IPS-15b (cell line): ENCODE measurements at regions not wholly inside any gene's neighbourhood (a gene's known extent, or its start where the extent isn't known, plus 50 kb on each side); places are given as distances from the start of the nearest gene placed in this dataset.

Source experiments
- H3K27me3 ChIP-seq: one replicate; pipeline ENCODE4 v1.6.1; 2013; ENCODE audit warnings: low read length; ENCODE audit not compliant: control insufficient read depth, insufficient read depth
- H3K36me3 ChIP-seq: one replicate; pipeline ENCODE4 v1.6.1; 2013; ENCODE audit warnings: low read length; ENCODE audit not compliant: control insufficient read depth, insufficient read depth
- H3K4me1 ChIP-seq: one replicate; pipeline ENCODE4 v1.6.1; 2013; ENCODE audit warnings: mild to moderate bottlenecking, low read length; ENCODE audit not compliant: control insufficient read depth, insufficient read depth
- H3K4me3 ChIP-seq: one replicate; pipeline ENCODE4 v1.5.1; 2013; ENCODE audit warnings: low read depth, low read length
- H3K9ac ChIP-seq: one replicate; pipeline ENCODE4 v1.6.1; 2013; ENCODE audit warnings: low read depth, mild to moderate bottlenecking, low read length
- H3K9me3 ChIP-seq: one replicate; pipeline ENCODE4 v1.6.1; 2013; ENCODE audit warnings: mild to moderate bottlenecking, low read length; ENCODE audit not compliant: control insufficient read depth, insufficient read depth

GRCh38 chr18:1952486-1952885 lies 618.8 kb downstream of the METTL4 start:
- Histone ChIP-seq H3K27me3 (no peaks in the 10 kb centered on the region), H3K4me3 (no peak overlapping the region), H3K9me3 (no peaks in the 10 kb centered on the region), H3K9ac (no peak overlapping the region), H3K36me3 (no peaks in the 10 kb centered on the region), H3K4me1 (no peaks in the 10 kb centered on the region)

GRCh38 chr18:1954583-1955312 lies 616.6 kb downstream of the METTL4 start:
- H3K9me3 ChIP-seq, result no peaks in the 10 kb centered on the region
- H3K27me3 ChIP-seq, result no peaks in the 10 kb centered on the region
- no peak overlapping the region for H3K4me3 ChIP-seq
- no peak overlapping the region for H3K9ac ChIP-seq
- H3K36me3 ChIP-seq, result no peaks in the 10 kb centered on the region
- no peaks in the 10 kb centered on the region for H3K4me1 ChIP-seq

GRCh38 chr18:1958798-1959197 lies 612.5 kb downstream of the METTL4 start:
- Histone ChIP-seq H3K27me3 (no peaks in the 10 kb centered on the region), H3K36me3 (no peaks in the 10 kb centered on the region), H3K9me3 (no peaks in the 10 kb centered on the region), H3K9ac (no peak overlapping the region), H3K4me3 (no peak overlapping the region), H3K4me1 (no peaks in the 10 kb centered on the region)

GRCh38 chr18:1965016-1965415 lies 606.3 kb downstream of the METTL4 start:
- Histone ChIP-seq H3K9me3 (no peaks in the 10 kb centered on the region), H3K9ac (no peak overlapping the region), H3K36me3 (no peaks in the 10 kb centered on the region), H3K4me3 (no peak overlapping the region), H3K4me1 (peaks cover 8% of the 10 kb centered on the region), H3K27me3 (no peaks in the 10 kb centered on the region)

- no peaks in the 10 kb centered on the region for H3K27me3 ChIP-seq
- H3K9me3 ChIP-seq, result no peaks in the 10 kb centered on the region
- peaks cover 8% of the 10 kb centered on the region for H3K4me1 ChIP-seq
Observed at GRCh38 chr18:1965541-1965940, 605.8 kb downstream of the METTL4 start.

GRCh38 chr18:1968801-1969498 lies 602.4 kb downstream of the METTL4 start:
- Histone ChIP-seq H3K9me3 (no peaks in the 10 kb centered on the region), H3K27me3 (no peaks in the 10 kb centered on the region), H3K4me1 (peaks cover 8% of the 10 kb centered on the region), H3K36me3 (no peaks in the 10 kb centered on the region), H3K4me3 (no peak overlapping the region), H3K9ac (no peak overlapping the region)

More at GRCh38 chr18:1965541-1965940, 605.8 kb downstream of the METTL4 start:
- Histone ChIP-seq H3K36me3 (no peaks in the 10 kb centered on the region), H3K4me3 (no peak overlapping the region), H3K9ac (no peak overlapping the region)

GRCh38 chr18:1976484-1976883 lies 594.8 kb downstream of the METTL4 start:
- Histone ChIP-seq H3K4me1 (peaks cover 2% of the 10 kb centered on the region), H3K4me3 (no peak overlapping the region), H3K27me3 (no peaks in the 10 kb centered on the region), H3K9ac (no peak overlapping the region), H3K9me3 (no peaks in the 10 kb centered on the region), H3K36me3 (no peaks in the 10 kb centered on the region)

GRCh38 chr18:1982056-1982455 lies 589.2 kb downstream of the METTL4 start:
- Histone ChIP-seq H3K4me3 (no peak overlapping the region), H3K9me3 (no peaks in the 10 kb centered on the region), H3K9ac (no peak overlapping the region), H3K27me3 (no peaks in the 10 kb centered on the region), H3K36me3 (no peaks in the 10 kb centered on the region), H3K4me1 (no peaks in the 10 kb centered on the region)

- Histone ChIP-seq H3K9me3 (no peaks in the 10 kb centered on the region), H3K36me3 (no peaks in the 10 kb centered on the region), H3K4me1 (no peaks in the 10 kb centered on the region), H3K27me3 (no peaks in the 10 kb centered on the region), H3K9ac (no peak overlapping the region), H3K4me3 (no peak overlapping the region)
Observed at GRCh38 chr18:1983746-1984515, 587.4 kb downstream of the METTL4 start.

GRCh38 chr18:1993866-1994265 lies 577.4 kb downstream of the METTL4 start:
- H3K27me3 ChIP-seq, result no peaks in the 10 kb centered on the region
- H3K4me3 ChIP-seq, result no peak overlapping the region
- H3K9ac ChIP-seq, result no peak overlapping the region

GRCh38 chr18:1994471-1994870 lies 576.8 kb downstream of the METTL4 start:
- H3K9me3 ChIP-seq, result no peaks in the 10 kb centered on the region
- H3K36me3 ChIP-seq, result no peaks in the 10 kb centered on the region
- no peak overlapping the region for H3K4me3 ChIP-seq
- H3K9ac ChIP-seq, result no peak overlapping the region
- H3K4me1 ChIP-seq, result no peaks in the 10 kb centered on the region
- H3K27me3 ChIP-seq, result no peaks in the 10 kb centered on the region

More at GRCh38 chr18:1993866-1994265, 577.4 kb downstream of the METTL4 start:
- H3K9me3 ChIP-seq, result no peaks in the 10 kb centered on the region
- no peaks in the 10 kb centered on the region for H3K4me1 ChIP-seq
- H3K36me3 ChIP-seq, result no peaks in the 10 kb centered on the region
